CD4-positive, alpha-beta T cell (primary cell): ENCODE measurements at regions not wholly inside any gene's neighbourhood (a gene's known extent, or its start where the extent isn't known, plus 50 kb on each side); places are given as distances from the start of the nearest gene placed in this dataset.
A peak's percentile ranks its signal among the peaks of the same experiment; 100 is the strongest.

Experiments used
- ATAC-seq: fragments of 200-7000 bp; cut with Tn5 transposase; one replicate; pipeline ENCODE4 v1.10.0; 2022; ENCODE audit warnings: mild to moderate bottlenecking; ENCODE audit not compliant: poor library complexity
- CTCF ChIA-PET: fragments of 350-600 bp; sonication (Branson Sonifier 250); formaldehyde crosslinking; loops from one replicate; lab custom pipeline; 2021; ENCODE audit warnings: antibody characterized with exemption, inconsistent platforms; lab: Charles Lee
- POLR2A ChIA-PET: fragments of 350-600 bp; sonication (Branson Sonifier 250); formaldehyde crosslinking; loops from one replicate; lab custom pipeline; 2021; ENCODE audit warnings: antibody characterized with exemption, inconsistent platforms; lab: Charles Lee
- DNase-seq, 14 experiments: peaks; one replicate each; pipeline ENCODE4 v3.0.0-alpha.2; 2013 to 2020; ENCODE audit warnings: mixed read lengths in 2 of 14
- H3K27ac ChIP-seq, 2 donors: one replicate each; pipeline versions ENCODE4 v1.5.1 to v1.7.0; 2013; ENCODE audit warnings: low read length in 2 of 2, low read depth in 1 of 2, mild to moderate bottlenecking in 1 of 2
- H3K27me3 ChIP-seq, 2 experiments: 1 replicate in 1 of 2; 2 replicates in 1 of 2; pipeline versions ENCODE4 v1.6.1 to v1.7.0; 2013; ENCODE audit warnings: low read length in 2 of 2, control low read depth in 1 of 2, mild to moderate bottlenecking in 1 of 2, moderate library complexity in 1 of 2; ENCODE audit not compliant: insufficient read depth in 2 of 2, control insufficient read depth in 1 of 2
- H3K36me3 ChIP-seq: one replicate; pipeline ENCODE4 v1.6.1; 2013; ENCODE audit warnings: low read length, control low read depth; ENCODE audit not compliant: insufficient read depth
- H3K4me1 ChIP-seq: one replicate; pipeline ENCODE4 v1.6.1; 2013; ENCODE audit warnings: low read length, control low read depth; ENCODE audit not compliant: insufficient read depth
- H3K4me3 ChIP-seq: one replicate; pipeline ENCODE4 v1.5.1; 2013; ENCODE audit warnings: mild to moderate bottlenecking, low read length, moderate library complexity
- H3K9me3 ChIP-seq, 2 experiments: 1 replicate in 1 of 2; 2 replicates in 1 of 2; pipeline versions ENCODE4 v1.6.1 to v1.7.0; 2013; ENCODE audit warnings: low read length in 2 of 2, mild to moderate bottlenecking in 2 of 2, control low read depth in 1 of 2, moderate library complexity in 1 of 2; ENCODE audit not compliant: control insufficient read depth in 1 of 2, insufficient read depth in 1 of 2
- H3K27ac Mint-ChIP-seq: one replicate; pipeline ENCODE4 v1.8.0; 2020; ENCODE audit warnings: mixed read lengths
- H3K27me3 Mint-ChIP-seq: one replicate; pipeline ENCODE4 v1.8.0; 2021; ENCODE audit warnings: mixed read lengths
- H3K36me3 Mint-ChIP-seq: one replicate; pipeline ENCODE4 v1.8.0; 2021; ENCODE audit warnings: low read depth, mixed read lengths
- H3K4me1 Mint-ChIP-seq: one replicate; pipeline ENCODE4 v1.8.0; 2021; ENCODE audit warnings: low read depth, mixed read lengths
- H3K4me3 Mint-ChIP-seq: one replicate; pipeline ENCODE4 v1.8.0; 2020; ENCODE audit warnings: mild to moderate bottlenecking, mixed read lengths
- H3K9me3 Mint-ChIP-seq: one replicate; pipeline ENCODE4 v1.8.0; 2020; ENCODE audit warnings: mixed read lengths
- intact Hi-C, 2 experiments: fragments of 100-400 bp; cut with DNase I in 1 of 2; cut with micrococcal nuclease in 1 of 2; formaldehyde crosslinking; loops; one replicate each; pipeline versions ENCODE4 v1.15.1 to v1.9.0; 2023 to 2025; cut with DNase I, micrococcal nuclease
- TF ChIP-seq, protein P1 (sequence below): fragments of 200-600 bp; IDR thresholded peaks from one replicate; pipeline ENCODE4 v1.8.0; 2022; ENCODE audit warnings: antibody characterized with exemption, mild to moderate bottlenecking

DNA sequence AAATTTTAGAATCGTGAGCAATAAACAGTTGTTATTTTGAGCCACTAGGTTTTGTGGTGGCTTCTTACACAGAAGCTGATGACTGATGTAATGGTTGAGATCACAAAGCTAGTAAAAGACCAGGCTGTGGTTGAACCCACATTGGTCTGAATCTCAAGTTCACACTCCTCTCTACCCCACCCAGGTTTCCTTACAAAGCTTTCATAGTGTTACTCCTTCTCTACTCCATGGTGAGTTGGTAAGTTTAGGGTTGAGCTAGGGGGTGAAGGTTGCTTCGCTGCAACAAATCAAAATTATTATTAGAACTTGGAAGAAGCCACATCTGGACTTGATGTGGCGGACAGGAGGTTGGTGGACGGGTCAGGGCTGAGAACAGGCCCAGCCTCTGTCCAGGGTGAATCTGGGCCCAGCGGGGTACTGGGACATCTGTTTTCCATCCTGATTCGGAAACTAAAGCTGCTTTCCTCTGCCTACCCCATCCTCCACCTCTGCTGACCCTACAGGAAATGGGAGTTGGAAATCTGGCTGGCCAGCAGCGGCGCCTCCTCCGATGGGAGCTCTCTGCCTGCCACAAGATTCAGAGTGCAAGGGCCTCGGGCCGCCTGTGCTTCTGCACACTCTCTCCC is 86.3 kb downstream of the ZFP36L2 start:
- Histone ChIP-seq H3K27me3 (no peaks in the 10 kb centered on the region), H3K9me3 (no peaks in the 10 kb centered on the region), H3K4me1 (peaks cover 85% of the 10 kb centered on the region), H3K27ac (peak overlapping the region; percentile 23 to 54), H3K36me3 (no peaks in the 10 kb centered on the region), H3K4me3 (no peak overlapping the region)
- DNase-seq (peak in 5 of 14 experiments; percentile 11 to 76 (median 59)), ATAC-seq (no peak)
- ChIA-PET POLR2A (interaction anchor here (0.7 to 32.8 kb wide), 14 partner anchors 9 to 1035 kb away, joined by 3 to 1478 read pairs (median 4); partner anchors contain the start of gene ZFP36L2), CTCF (interaction anchor here (0.9 to 15.6 kb wide), 6 partner anchors 12 to 84 kb away, joined by 3 to 303 read pairs (median 6); partner anchors contain the start of gene ZFP36L2)
- Mint-ChIP-seq H3K4me1 (peaks cover 76% of the 10 kb centered on the region), H3K27ac (peak overlapping the region; percentile 99), H3K9me3 (no peaks in the 10 kb centered on the region), H3K4me3 (peak overlapping the region; percentile 31), H3K27me3 (no peaks in the 10 kb centered on the region), H3K36me3 (no peaks in the 10 kb centered on the region)
- TF ChIP-seq, protein P1, sequence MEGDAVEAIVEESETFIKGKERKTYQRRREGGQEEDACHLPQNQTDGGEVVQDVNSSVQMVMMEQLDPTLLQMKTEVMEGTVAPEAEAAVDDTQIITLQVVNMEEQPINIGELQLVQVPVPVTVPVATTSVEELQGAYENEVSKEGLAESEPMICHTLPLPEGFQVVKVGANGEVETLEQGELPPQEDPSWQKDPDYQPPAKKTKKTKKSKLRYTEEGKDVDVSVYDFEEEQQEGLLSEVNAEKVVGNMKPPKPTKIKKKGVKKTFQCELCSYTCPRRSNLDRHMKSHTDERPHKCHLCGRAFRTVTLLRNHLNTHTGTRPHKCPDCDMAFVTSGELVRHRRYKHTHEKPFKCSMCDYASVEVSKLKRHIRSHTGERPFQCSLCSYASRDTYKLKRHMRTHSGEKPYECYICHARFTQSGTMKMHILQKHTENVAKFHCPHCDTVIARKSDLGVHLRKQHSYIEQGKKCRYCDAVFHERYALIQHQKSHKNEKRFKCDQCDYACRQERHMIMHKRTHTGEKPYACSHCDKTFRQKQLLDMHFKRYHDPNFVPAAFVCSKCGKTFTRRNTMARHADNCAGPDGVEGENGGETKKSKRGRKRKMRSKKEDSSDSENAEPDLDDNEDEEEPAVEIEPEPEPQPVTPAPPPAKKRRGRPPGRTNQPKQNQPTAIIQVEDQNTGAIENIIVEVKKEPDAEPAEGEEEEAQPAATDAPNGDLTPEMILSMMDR, result no peak
- intact Hi-C loops, result loop anchor here in 1 of 2 experiments (5.0 kb wide), 1 partner anchor 1038 kb away; no protein-coding TSS in a partner anchor

DNA sequence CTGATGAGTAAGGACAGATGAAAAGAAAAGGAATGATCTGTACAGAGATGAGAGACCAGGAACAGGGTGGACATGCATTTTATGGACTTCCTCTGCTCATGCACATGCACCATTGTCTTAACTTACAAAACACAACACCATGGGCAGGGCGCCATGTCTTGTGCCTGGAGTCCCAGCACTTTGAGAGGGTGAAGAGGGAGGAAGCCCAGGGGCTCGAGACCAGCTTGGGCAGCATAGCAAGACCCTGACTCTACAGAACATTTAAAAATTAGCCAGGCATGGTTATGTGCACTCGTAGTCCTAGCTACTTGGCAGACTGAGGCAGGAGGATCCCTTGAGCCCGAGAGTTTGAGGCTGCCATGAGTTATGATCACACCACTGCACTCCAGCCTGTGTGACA is 86.9 kb downstream of the ZFP36L2 start:
- Histone ChIP-seq H3K4me1 (peaks cover 90% of the 10 kb centered on the region), H3K27me3 (no peaks in the 10 kb centered on the region), H3K9me3 (no peaks in the 10 kb centered on the region), H3K27ac (peak overlapping the region; percentile 23 to 54), H3K36me3 (no peaks in the 10 kb centered on the region), H3K4me3 (no peak overlapping the region)
- no peak for ATAC-seq
- H3K27me3 Mint-ChIP-seq, result no peaks in the 10 kb centered on the region
- TF ChIP-seq, protein P1, result no peak
- ChIA-PET CTCF (interaction anchor here (0.9 to 15.6 kb wide), 6 partner anchors 12 to 84 kb away, joined by 3 to 303 read pairs (median 6); partner anchors contain the start of gene ZFP36L2), POLR2A (interaction anchor here (0.8 to 32.8 kb wide), 13 partner anchors 11 to 1034 kb away, joined by 3 to 1478 read pairs (median 4); partner anchors contain the start of gene ZFP36L2)
- peak in 1 of 14 experiments; percentile 30 for DNase-seq
- intact Hi-C loops, result loop anchor here in 1 of 2 experiments (5.0 kb wide), 1 partner anchor 1037 kb away; no protein-coding TSS in a partner anchor
- H3K4me1 Mint-ChIP-seq, result peaks cover 76% of the 10 kb centered on the region
- peak overlapping the region; percentile 99 for H3K27ac Mint-ChIP-seq
- no peaks in the 10 kb centered on the region for H3K36me3 Mint-ChIP-seq
- H3K4me3 Mint-ChIP-seq, result peak overlapping the region; percentile 31
- H3K9me3 Mint-ChIP-seq, result no peaks in the 10 kb centered on the region

DNA sequence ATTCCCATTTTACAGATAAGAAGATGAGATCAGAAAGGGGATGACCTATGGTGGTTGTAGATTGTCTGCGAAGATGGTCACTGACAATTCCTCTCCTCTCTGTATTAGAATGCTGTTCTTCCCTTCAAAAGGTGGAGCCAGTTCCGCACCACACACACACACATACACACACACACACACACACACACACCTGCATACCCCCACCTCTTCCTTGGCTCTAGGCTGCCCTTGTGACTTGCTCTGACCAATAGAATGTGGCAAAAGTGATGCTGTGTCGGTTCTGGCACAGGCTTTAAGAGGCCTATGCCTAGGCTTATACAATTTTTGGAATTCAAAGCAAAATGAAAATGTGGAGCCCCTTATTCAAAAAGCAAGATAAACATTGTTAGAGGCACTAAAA is 88.0 kb downstream of the ZFP36L2 start:
- peak overlapping the region; percentile 99 for H3K27ac Mint-ChIP-seq

More for the DNA sequence above, 88.0 kb downstream of the ZFP36L2 start:
- no peaks in the 10 kb centered on the region for H3K9me3 Mint-ChIP-seq
- Histone ChIP-seq H3K27ac (peak overlapping the region; percentile 85 to 96), H3K36me3 (no peaks in the 10 kb centered on the region), H3K4me3 (no peak overlapping the region), H3K4me1 (peaks cover 99% of the 10 kb centered on the region), H3K27me3 (no peaks in the 10 kb centered on the region), H3K9me3 (no peaks in the 10 kb centered on the region)
- POLR2A ChIA-PET, result interaction anchor here (0.9 to 32.8 kb wide), 6 partner anchors 10 to 83 kb away, joined by 3 to 1478 read pairs (median 5); partner anchors contain the start of gene ZFP36L2
- H3K27me3 Mint-ChIP-seq, result no peaks in the 10 kb centered on the region
- H3K4me3 Mint-ChIP-seq, result no peak overlapping the region
- peaks cover 79% of the 10 kb centered on the region for H3K4me1 Mint-ChIP-seq
- no peak for ATAC-seq
- CTCF ChIA-PET, result interaction anchor here (0.6 to 15.6 kb wide), 3 partner anchors 10 to 85 kb away, joined by 3 to 303 read pairs (median 3); partner anchors contain the start of gene ZFP36L2
- no peaks in the 10 kb centered on the region for H3K36me3 Mint-ChIP-seq
- DNase-seq, result peak in 2 of 14 experiments; percentile 20 to 25
- TF ChIP-seq, protein P1, result no peak
- intact Hi-C loops, result loop anchor here in 1 of 2 experiments (5.0 kb wide), 1 partner anchor 1036 kb away; no protein-coding TSS in a partner anchor
